Sigmoid colon (tissue), 6 donors: ENCODE measurements at regions not wholly inside any gene's neighbourhood (a gene's known extent, or its start where the extent isn't known, plus 50 kb on each side); places are given as distances from the start of the nearest gene placed in this dataset.

Experiments
- DNase-seq: peaks from one replicate; pipeline ENCODE4 v3.0.0-alpha.2; 2019
- H3K27ac ChIP-seq, 4 donors: fragments of 200-600 bp; sonication (generic); one replicate each; pipeline ENCODE4 v1.5.1; 2016 to 2019; ENCODE audit warnings: mild to moderate bottlenecking in 1 of 4
- H3K27me3 ChIP-seq, 3 donors: fragments of 200-600 bp; sonication (generic); one replicate each; pipeline ENCODE4 v1.5.1; 2019; ENCODE audit warnings: mild to moderate bottlenecking in 1 of 3
- H3K36me3 ChIP-seq, 4 donors: fragments of 200-600 bp; sonication (generic); one replicate each; pipeline ENCODE4 v1.5.1; 2016 to 2019
- H3K4me1 ChIP-seq, 4 donors: fragments of 200-600 bp; sonication (generic); one replicate each; pipeline ENCODE4 v1.5.1; 2017 to 2019
- H3K4me3 ChIP-seq, 4 donors: fragments of 200-600 bp; sonication (generic); one replicate each; pipeline ENCODE4 v1.5.1; 2017 to 2019; ENCODE audit warnings: mild to moderate bottlenecking in 2 of 4, moderate library complexity in 1 of 4
- H3K9me3 ChIP-seq, 4 donors: fragments of 200-600 bp in 3 of 4; sonication (generic) in 3 of 4; one replicate each; pipeline versions ENCODE4 v1.5.1 to v1.6.1; 2013 to 2019
- CTCF ChIP-seq, 4 experiments: fragments of 450-650 bp in 3 of 4; fragments of 200-600 bp in 1 of 4; IDR thresholded peaks; one replicate each; pipeline ENCODE4 v1.5.1; 2016 to 2019; ENCODE audit warnings: antibody characterized with exemption in 4 of 4, mild to moderate bottlenecking in 3 of 4, moderate library complexity in 2 of 4
- EP300 ChIP-seq, 4 donors: sonication (generic); formaldehyde crosslinking; IDR thresholded peaks; one replicate each; pipeline ENCODE4 v1.6.1; 2017; ENCODE audit warnings: antibody characterized with exemption in 4 of 4
- POLR2A ChIP-seq, 2 donors: fragments of 450-650 bp; IDR thresholded peaks; one replicate each; pipeline ENCODE4 v1.6.1; 2016; ENCODE audit warnings: antibody characterized with exemption in 2 of 2, mild to moderate bottlenecking in 2 of 2, moderate library complexity in 2 of 2
- POLR2AphosphoS5 ChIP-seq, 4 donors: sonication (generic); formaldehyde crosslinking; IDR thresholded peaks; one replicate each; pipeline ENCODE4 v1.6.1; 2017; ENCODE audit warnings: antibody characterized with exemption in 4 of 4
- WGBS, 2 donors: extraction: QIAGEN DNeasy Blood & Tissue Kit; methylation state at CpG; one replicate each; pipeline ENCODE4 v1.1.7; 2013; 5-methylcytosine and 5-hydroxymethylcytosine counted together
- intact Hi-C: fragments of 100-400 bp; cut with DNase I; formaldehyde crosslinking; loops from one replicate; pipeline ENCODE4 v1.15.1; 2023
- donor health status: healthy with polysubstance abuse.
- donor health status: healthy.

GRCh38 chr2:163364736-163365135 is 371.1 kb downstream of the FIGN start:
- Histone ChIP-seq H3K27ac (no peak overlapping the region), H3K27me3 (no peaks in the 10 kb centered on the region), H3K9me3 (no peaks in the 10 kb centered on the region), H3K36me3 (no peaks in the 10 kb centered on the region), H3K4me3 (no peak overlapping the region), H3K4me1 (no peaks in the 10 kb centered on the region)
- DNase-seq, result no peak
- intact Hi-C loops, result no loop called here
- no peak for TF ChIP-seq EP300 (IDR thresholded peaks at IDR 0.05)

DNA sequence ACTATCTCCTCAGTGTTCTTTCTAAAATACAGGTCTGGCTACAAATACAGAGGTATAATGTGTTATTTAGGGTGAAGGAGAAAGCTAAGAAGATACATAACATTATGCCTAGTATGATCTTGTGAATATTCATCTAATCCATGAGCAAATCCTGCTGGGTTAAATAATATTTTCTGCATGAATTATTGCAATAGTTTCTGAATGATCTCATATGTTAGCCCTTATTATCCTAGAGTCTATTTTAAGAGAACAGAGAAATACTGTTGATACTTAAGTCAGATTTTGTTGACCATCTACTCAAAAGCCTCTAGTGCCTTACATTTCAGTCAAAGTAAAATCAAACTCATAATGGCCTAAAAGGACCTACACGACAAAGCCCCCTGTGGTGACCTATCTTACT is 382.3 kb downstream of the FIGN start:
- Histone ChIP-seq H3K4me3 (no peak overlapping the region), H3K4me1 (peaks cover 0 to 7% (median 5%) of the 10 kb centered on the region in 4 donors), H3K36me3 (no peaks in the 10 kb centered on the region), H3K9me3 (no peaks in the 10 kb centered on the region), H3K27ac (no peak overlapping the region), H3K27me3 (no peaks in the 10 kb centered on the region)
- intact Hi-C loops, result no loop called here
- TF ChIP-seq CTCF (IDR thresholded peaks at IDR 0.05) (no peak), EP300 (IDR thresholded peaks at IDR 0.05) (no peak), POLR2AphosphoS5 (IDR thresholded peaks at IDR 0.05) (no peak), POLR2A (IDR thresholded peaks at IDR 0.05) (no peak)
- no peak for DNase-seq
- WGBS, 2 donors, result 79 to 91% methylated on average over 1 of the region's 1 CpG

DNA sequence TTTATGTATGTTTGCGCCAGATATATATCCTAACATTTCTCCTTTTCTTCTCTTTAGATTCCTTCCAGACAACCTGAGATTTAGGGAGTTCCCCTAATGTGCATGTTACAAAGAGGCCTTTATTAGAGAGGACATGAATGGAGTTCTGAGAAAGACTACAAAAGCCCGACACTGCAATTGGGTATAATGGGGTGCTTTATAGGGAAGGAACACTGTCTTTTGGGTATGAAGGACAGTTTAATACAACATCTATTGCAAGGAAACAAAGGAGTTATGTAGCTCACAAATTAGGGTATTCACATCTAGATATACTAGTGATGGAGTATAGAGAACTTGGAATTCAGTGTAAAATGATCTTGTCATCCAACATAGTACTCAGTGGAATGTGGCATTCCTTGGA is 383.8 kb downstream of the FIGN start:
- no peaks in the 10 kb centered on the region for H3K27me3 ChIP-seq
- DNase-seq, result no peak
- no peaks in the 10 kb centered on the region for H3K9me3 ChIP-seq
- no peak for TF ChIP-seq POLR2A (IDR thresholded peaks at IDR 0.05)
- intact Hi-C loops, result no loop called here
- peaks cover 0 to 13% (median 7%) of the 10 kb centered on the region in 4 donors for H3K4me1 ChIP-seq
- H3K36me3 ChIP-seq, result no peaks in the 10 kb centered on the region
- no peak overlapping the region for H3K27ac ChIP-seq
- no peak overlapping the region for H3K4me3 ChIP-seq
- 85 to 91% methylated on average over 2 of the region's 2 CpGs for WGBS, 2 donors

- intact Hi-C loops, result no loop called here
- Histone ChIP-seq H3K4me3 (no peak overlapping the region), H3K4me1 (peaks cover 0 to 13% (median 7%) of the 10 kb centered on the region in 4 donors), H3K36me3 (no peaks in the 10 kb centered on the region), H3K9me3 (no peaks in the 10 kb centered on the region), H3K27me3 (no peaks in the 10 kb centered on the region), H3K27ac (no peak overlapping the region)
- 87 to 93% methylated on average over 3 of the region's 3 CpGs for WGBS, 2 donors
- no peak for TF ChIP-seq CTCF (IDR thresholded peaks at IDR 0.05)
- TF ChIP-seq POLR2AphosphoS5 (IDR thresholded peaks at IDR 0.05), result no peak
- TF ChIP-seq POLR2A (IDR thresholded peaks at IDR 0.05), result no peak
- DNase-seq, result no peak
Observed at GRCh38 chr2:163351143-163351542, 384.7 kb downstream of the FIGN start.

DNA sequence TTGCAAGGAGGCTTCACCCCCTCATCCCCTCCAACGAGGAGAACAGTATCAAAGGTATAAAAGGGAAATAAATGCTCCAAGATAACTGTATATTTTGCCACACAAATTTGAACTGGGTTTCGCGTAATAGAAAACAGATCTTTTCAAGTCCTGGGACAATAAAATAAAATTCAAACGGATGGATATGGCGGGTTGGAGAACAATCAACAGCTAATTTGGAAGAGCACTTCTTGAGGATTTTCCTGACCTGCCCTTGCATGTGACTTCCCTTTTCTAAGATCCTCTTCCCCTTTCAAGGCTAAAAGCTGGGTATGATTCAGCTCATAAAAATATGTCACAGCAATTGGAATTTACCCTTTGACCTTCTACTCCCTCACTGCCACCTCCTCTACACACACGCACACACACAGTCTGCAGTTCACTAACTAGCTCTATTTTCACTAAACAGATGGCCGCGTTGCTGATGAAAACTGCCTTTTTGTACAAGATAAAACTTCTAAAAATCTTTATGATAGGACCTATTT is 386.9 kb downstream of the FIGN start:
- TF ChIP-seq CTCF (IDR thresholded peaks at IDR 0.05) (no peak), POLR2AphosphoS5 (IDR thresholded peaks at IDR 0.05) (no peak), POLR2A (IDR thresholded peaks at IDR 0.05) (no peak), EP300 (IDR thresholded peaks at IDR 0.05) (no peak)
- Histone ChIP-seq H3K27ac (peak overlapping the region; percentile 77 to 84 (median 82)), H3K27me3 (no peaks in the 10 kb centered on the region), H3K4me3 (peak overlapping the region; percentile 35 to 55 (median 48)), H3K4me1 (peaks cover 0 to 13% (median 7%) of the 10 kb centered on the region in 4 donors), H3K36me3 (no peaks in the 10 kb centered on the region), H3K9me3 (no peaks in the 10 kb centered on the region)
- DNase-seq, result no peak
- 21 to 53% methylated on average over 8 of the region's 8 CpGs for WGBS, 2 donors
- intact Hi-C loops, result loop anchor here (5.0 kb wide), 2 partner anchors 388 to 1078 kb away; partner anchors contain the start of gene FIGN
